MM.1S (cell line): ENCODE measurements at regions not wholly inside any gene's neighbourhood (a gene's known extent, or its start where the extent isn't known, plus 50 kb on each side); places are given as distances from the start of the nearest gene placed in this dataset.

Experiments used
- CTCF ChIP-seq: fragments of 300-600 bp; sonication (generic); IDR thresholded peaks from 2 replicates; pipeline ENCODE4 v1.5.1; 2016; ENCODE audit warnings: antibody characterized with exemption, low read length, mixed read lengths
- EZH2 ChIP-seq: fragments of 300-600 bp; sonication (generic); optimal IDR thresholded peaks from 2 replicates; pipeline ENCODE3; 2017; ENCODE audit warnings: low read depth, mild to moderate bottlenecking, antibody characterized with exemption, low read length, mixed read lengths
- EZH2phosphoT487 ChIP-seq: fragments of 300-600 bp; sonication (generic); IDR thresholded peaks from 2 replicates; pipeline ENCODE4 v1.6.1; 2018; ENCODE audit warnings: antibody characterized with exemption, low read length

GRCh38 chr12:77685901-77686300 is 144.8 kb upstream of the NAV3 start:
- TF ChIP-seq CTCF (no peak), EZH2 (no peak), EZH2phosphoT487 (no peak)
